Dendritic cell treated with granulocyte-macrophage colony-stimulating factor and Interleukin-4, amounts not matched to agents 40 ng/mL and 50 ng/mL, for 4 days (primary cell): ENCODE measurements at regions not wholly inside any gene's neighbourhood (a gene's known extent, or its start where the extent isn't known, plus 50 kb on each side); places are given as distances from the start of the nearest gene placed in this dataset.

Experiments
- H3K27ac Mint-ChIP-seq: one replicate; pipeline ENCODE4 v1.8.0; 2022; ENCODE audit warnings: mild to moderate bottlenecking, mixed read lengths
- H3K27me3 Mint-ChIP-seq: one replicate; pipeline ENCODE4 v1.8.0; 2022; ENCODE audit warnings: mild to moderate bottlenecking, mixed read lengths
- H3K36me3 Mint-ChIP-seq: one replicate; pipeline ENCODE4 v1.8.0; 2022; ENCODE audit warnings: low read depth, mixed read lengths
- H3K4me1 Mint-ChIP-seq: one replicate; pipeline ENCODE4 v1.8.0; 2022; ENCODE audit warnings: low read depth, mixed read lengths
- H3K4me3 Mint-ChIP-seq: one replicate; pipeline ENCODE4 v1.8.0; 2022; ENCODE audit warnings: mild to moderate bottlenecking, moderate library complexity, mixed read lengths
- H3K9me3 Mint-ChIP-seq: one replicate; pipeline ENCODE4 v1.8.0; 2022; ENCODE audit warnings: mixed read lengths
- intact Hi-C: fragments of 100-400 bp; cut with micrococcal nuclease; formaldehyde crosslinking; loops from one replicate; pipeline ENCODE4 v1.15.0; 2022

DNA sequence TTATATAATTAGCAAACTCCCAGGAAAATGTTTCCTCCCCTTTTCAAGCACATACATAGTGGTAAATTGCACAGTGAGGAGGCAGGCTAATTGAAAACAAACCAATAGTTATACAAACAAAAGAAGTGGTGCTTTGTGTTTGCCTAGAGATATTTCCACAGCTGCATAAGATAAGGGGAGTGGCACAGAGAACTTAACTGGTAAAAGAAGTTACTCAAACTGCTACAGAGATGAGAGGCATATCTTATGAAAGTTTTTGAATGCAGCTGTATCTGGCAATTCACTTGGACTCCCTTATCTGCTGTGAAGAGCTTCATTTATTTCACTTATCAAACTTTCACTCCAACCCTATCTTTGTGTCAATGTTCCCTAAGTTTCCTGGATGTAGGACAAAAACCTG is 361.2 kb upstream of the RBMY1B start:
- H3K27ac Mint-ChIP-seq, result no peak overlapping the region
- no peaks in the 10 kb centered on the region for H3K36me3 Mint-ChIP-seq
- no peak overlapping the region for H3K4me3 Mint-ChIP-seq
- no peaks in the 10 kb centered on the region for H3K9me3 Mint-ChIP-seq
- H3K4me1 Mint-ChIP-seq, result peaks cover 5% of the 10 kb centered on the region
- no peaks in the 10 kb centered on the region for H3K27me3 Mint-ChIP-seq
- intact Hi-C loops, result no loop called here

DNA sequence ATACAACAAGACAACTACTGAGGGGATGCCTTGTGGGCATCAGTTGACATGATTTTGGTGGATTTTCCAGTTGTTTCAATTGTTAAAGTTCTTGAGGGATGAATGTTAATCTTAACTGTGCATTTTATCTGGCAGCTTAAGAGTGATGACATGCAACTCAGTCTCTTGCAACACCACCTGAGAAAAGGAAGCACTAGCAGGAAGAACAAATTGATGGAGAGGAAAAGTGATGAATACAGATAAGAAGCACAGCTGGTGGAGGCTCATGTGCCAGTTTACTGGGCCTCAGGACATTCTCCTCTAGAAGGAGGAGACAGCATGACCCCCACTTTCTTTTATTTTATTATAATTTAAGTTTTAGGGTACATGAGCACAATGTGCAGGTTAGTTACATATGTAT is 341.3 kb upstream of the RBMY1B start:
- Mint-ChIP-seq H3K36me3 (peaks cover 10% of the 10 kb centered on the region), H3K4me3 (no peak overlapping the region), H3K27me3 (no peaks in the 10 kb centered on the region), H3K4me1 (peaks cover 18% of the 10 kb centered on the region), H3K9me3 (peaks cover 30% of the 10 kb centered on the region), H3K27ac (no peak overlapping the region)
- intact Hi-C loops, result loop anchor here (10.0 kb wide), 1 partner anchor 135 kb away; no protein-coding TSS in a partner anchor

DNA sequence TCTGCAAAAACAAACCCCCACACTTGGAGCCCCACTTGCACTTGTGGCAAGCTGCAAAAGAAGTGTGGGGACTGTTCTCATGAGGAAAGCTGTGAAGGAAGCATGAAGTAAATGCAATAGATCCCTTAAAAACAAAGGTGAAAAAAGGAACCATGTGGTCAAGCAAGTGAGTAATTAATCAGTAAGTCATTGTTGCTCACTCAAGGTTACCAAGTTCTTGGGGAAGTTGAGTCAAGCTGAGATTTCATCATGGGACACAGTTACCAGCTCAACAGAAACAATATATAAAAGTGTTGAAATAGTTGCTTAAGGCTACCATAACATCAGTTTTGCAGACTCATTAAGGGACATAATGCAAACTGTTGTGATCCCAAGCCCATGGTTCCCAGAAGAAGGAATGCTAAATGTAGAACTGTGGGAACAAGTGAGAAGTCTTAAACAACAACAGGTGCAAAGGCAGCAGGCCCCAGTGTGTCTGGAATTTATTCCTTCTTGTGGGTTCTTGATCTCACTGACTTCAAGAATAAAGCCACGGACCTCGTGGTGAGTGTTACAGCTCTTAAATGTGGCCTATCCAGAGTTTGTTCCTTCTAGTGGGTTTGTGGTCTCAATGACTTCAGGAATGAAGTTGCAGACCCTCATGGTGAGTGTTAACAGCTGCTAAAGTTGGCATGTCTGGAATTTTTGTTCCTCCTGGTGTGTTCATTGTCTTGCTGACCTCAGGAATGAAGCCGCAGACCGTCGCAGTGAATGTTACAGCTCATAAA is 336.3 kb upstream of the RBMY1B start:
- H3K27ac Mint-ChIP-seq, result peak overlapping the region; percentile 83

DNA sequence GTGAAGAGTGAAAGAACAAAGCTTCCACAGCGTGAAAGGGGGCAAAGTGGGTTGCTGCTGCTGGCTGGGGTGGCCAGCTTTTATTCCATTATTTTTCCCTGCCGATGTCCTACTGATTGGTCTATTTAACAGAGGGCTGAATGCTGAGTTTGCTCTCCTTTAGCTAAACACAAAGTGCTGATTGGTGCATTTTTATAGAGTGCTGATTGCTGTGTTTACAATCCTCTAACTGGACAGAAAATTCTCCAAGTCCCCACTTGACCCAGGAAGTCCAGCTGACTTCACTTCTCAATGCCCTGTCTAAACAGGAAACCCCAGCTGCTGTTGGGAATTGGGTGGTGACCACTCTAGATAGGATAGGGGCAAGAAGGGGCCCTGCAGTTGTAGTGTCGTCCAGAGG is 335.6 kb upstream of the RBMY1B start:
- Mint-ChIP-seq H3K4me1 (peaks cover 35% of the 10 kb centered on the region), H3K9me3 (peaks cover 9% of the 10 kb centered on the region), H3K27ac (peak overlapping the region; percentile 83), H3K36me3 (peaks cover 13% of the 10 kb centered on the region), H3K27me3 (no peaks in the 10 kb centered on the region), H3K4me3 (no peak overlapping the region)
- intact Hi-C loops, result loop anchor here (10.0 kb wide), 1 partner anchor 141 kb away; no protein-coding TSS in a partner anchor

More for the DNA sequence above, 336.3 kb upstream of the RBMY1B start:
- intact Hi-C loops, result loop anchor here (10.0 kb wide), 1 partner anchor 140 kb away; no protein-coding TSS in a partner anchor
- H3K4me3 Mint-ChIP-seq, result no peak overlapping the region
- peaks cover 13% of the 10 kb centered on the region for H3K36me3 Mint-ChIP-seq
- H3K4me1 Mint-ChIP-seq, result peaks cover 36% of the 10 kb centered on the region
- peaks cover 9% of the 10 kb centered on the region for H3K9me3 Mint-ChIP-seq
- no peaks in the 10 kb centered on the region for H3K27me3 Mint-ChIP-seq

DNA sequence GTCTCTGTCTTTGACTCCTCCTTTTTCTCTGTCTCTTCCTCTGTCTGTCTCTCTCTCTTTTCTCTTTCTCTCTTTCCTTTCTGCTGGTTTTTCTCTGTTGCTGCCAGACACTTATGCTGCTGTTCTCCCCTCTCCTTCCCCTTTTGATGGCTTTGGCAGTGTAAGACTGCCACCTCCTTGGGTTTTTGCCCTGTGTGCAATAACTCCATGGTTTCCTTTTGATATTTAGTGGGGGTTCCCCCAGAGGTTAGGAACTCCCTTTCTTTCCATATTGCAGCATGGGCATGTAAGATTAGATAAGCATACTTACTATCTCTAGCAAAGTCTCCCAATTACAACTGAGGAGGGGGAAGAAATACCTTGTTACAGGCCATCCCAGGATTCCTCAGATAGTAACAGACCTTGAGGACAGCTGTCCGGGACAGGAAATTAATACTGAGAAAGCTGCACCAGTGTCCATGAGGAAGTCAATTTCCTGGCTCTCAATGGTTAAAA is 333.8 kb upstream of the RBMY1B start:
- intact Hi-C loops, result loop anchor here (10.0 kb wide), 1 partner anchor 143 kb away; no protein-coding TSS in a partner anchor
- Mint-ChIP-seq H3K36me3 (peaks cover 5% of the 10 kb centered on the region), H3K4me1 (peaks cover 28% of the 10 kb centered on the region), H3K9me3 (no peaks in the 10 kb centered on the region), H3K27ac (peak overlapping the region; percentile 93), H3K27me3 (no peaks in the 10 kb centered on the region), H3K4me3 (peak overlapping the region; percentile 37)

DNA sequence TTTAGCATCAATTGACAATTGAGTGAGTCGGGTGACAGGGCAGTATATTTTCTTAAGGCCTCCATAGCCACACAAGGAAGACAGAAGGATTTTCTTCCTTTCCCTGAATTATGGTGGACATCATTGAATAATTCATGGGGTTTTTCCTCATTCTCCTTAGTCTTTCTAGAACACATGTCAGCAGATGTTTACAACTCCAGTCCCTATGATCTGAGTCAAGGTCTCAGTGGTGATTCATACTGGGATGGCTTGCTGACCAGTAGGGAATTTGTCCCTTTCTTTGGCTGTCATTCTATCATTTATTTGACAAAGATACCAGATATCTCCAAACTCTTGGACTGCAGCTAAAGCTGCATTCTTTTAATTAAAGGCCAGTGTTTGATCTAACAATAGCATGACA is 332.9 kb upstream of the RBMY1B start:
- Mint-ChIP-seq H3K4me3 (no peak overlapping the region), H3K9me3 (no peaks in the 10 kb centered on the region), H3K4me1 (peaks cover 28% of the 10 kb centered on the region), H3K36me3 (peaks cover 5% of the 10 kb centered on the region), H3K27ac (peak overlapping the region; percentile 93), H3K27me3 (no peaks in the 10 kb centered on the region)
- intact Hi-C loops, result loop anchor here (10.0 kb wide), 1 partner anchor 143 kb away; no protein-coding TSS in a partner anchor

DNA sequence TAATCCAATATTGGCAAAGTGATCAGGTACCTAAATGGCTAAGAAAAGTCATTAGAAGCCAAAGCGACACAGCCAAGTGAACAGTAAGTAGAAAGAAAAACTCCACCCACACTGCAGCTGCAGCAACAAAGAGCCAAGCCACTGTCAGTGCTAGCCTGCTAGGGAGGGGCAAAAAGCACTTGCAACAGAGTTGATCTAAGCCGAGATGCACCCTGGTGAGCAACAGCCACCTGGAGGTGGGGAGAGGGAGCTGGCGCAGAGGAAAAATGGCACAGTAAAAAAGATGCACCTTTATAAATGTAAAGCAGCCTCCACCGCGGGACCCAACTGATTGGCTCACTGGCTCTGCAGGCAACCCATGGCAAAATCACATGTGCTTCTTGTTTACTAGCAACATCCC is 330.2 kb upstream of the RBMY1B start:
- Mint-ChIP-seq H3K27ac (no peak overlapping the region), H3K27me3 (no peaks in the 10 kb centered on the region), H3K4me3 (no peak overlapping the region), H3K36me3 (no peaks in the 10 kb centered on the region), H3K4me1 (peaks cover 12% of the 10 kb centered on the region), H3K9me3 (no peaks in the 10 kb centered on the region)
- intact Hi-C loops, result loop anchor here (10.0 kb wide), 1 partner anchor 54 kb away; no protein-coding TSS in a partner anchor

DNA sequence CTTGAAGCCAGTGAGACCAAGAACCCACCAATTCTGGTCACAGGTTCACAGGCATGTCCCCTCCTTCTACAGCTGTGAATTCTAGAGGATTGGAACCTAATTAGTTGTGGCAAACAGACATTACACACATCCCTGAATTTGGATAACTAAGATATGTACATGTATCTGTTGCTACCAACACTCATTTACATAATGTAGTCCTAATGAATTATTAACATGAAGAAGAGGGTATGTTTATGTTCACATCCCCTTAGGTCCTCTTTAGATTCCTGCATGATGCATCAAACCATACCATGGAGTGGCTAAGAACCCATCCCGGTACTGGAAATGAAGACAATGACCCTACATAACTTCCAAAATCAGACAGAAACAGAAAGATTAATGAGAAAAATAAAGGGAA is 326.9 kb upstream of the RBMY1B start:
- no peaks in the 10 kb centered on the region for H3K9me3 Mint-ChIP-seq
- no peaks in the 10 kb centered on the region for H3K36me3 Mint-ChIP-seq
- no peak overlapping the region for H3K27ac Mint-ChIP-seq
- H3K4me1 Mint-ChIP-seq, result no peaks in the 10 kb centered on the region
- H3K4me3 Mint-ChIP-seq, result no peak overlapping the region
- intact Hi-C loops, result loop anchor here (10.0 kb wide), 1 partner anchor 51 kb away; no protein-coding TSS in a partner anchor
- no peaks in the 10 kb centered on the region for H3K27me3 Mint-ChIP-seq

DNA sequence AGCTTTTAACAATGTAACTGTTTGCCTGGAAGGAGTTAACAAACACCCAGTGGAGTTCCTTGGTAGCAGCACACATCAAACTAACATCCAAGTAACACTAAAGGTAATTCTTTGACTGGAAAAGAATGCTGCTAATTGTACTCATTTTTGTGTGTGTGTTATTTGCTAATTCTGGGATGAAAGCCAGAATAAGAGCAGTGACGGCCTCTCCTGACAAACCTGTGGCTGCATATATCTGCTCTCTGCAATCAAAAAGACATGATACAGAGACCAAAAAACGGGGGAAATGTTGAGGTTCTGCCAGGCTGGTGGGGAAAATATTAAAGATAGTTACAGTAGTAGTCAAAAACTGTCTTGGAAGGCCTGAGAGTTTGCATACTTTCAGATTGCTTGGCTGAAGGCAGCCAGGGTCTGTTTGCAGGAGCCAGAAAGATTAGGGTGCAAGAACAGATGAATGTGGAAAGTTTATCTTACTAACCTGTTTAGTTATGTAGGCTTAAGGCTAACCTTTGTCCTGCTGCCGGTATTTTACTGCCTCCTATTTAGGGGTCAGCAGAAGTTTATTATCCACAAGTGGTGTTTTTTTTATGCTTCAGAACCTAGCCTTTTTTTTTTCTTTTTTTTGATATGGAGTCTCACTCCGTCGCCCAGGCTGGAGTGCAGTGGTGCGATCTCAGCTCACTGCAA is 325.6 kb upstream of the RBMY1B start:
- intact Hi-C loops, result loop anchor here (10.0 kb wide), 1 partner anchor 49 kb away; no protein-coding TSS in a partner anchor

DNA sequence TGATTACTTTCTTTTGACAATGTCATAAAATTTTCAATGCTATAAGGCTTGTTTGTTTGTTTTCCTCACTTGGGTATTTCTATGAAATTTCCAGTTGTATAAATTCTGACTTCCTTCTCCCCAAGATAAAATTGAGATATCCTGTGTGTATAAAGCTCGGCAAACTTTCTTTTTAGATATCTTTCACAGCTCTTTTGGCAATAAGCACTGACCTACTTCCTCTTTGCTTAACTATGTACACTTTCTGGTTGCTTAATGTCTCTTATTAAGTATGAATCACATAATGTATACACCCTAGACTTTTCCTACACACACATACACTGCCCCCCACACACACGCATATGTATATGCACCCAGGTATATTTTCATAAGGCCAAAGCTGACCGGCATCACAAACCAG is 318.4 kb upstream of the RBMY1B start:
- no peaks in the 10 kb centered on the region for H3K36me3 Mint-ChIP-seq
- intact Hi-C loops, result no loop called here
- peaks cover 14% of the 10 kb centered on the region for H3K9me3 Mint-ChIP-seq
- peaks cover 5% of the 10 kb centered on the region for H3K4me1 Mint-ChIP-seq
- H3K4me3 Mint-ChIP-seq, result no peak overlapping the region
- peak overlapping the region; percentile 53 for H3K27ac Mint-ChIP-seq
- no peaks in the 10 kb centered on the region for H3K27me3 Mint-ChIP-seq

More for the DNA sequence above, 325.6 kb upstream of the RBMY1B start:
- Mint-ChIP-seq H3K4me1 (no peaks in the 10 kb centered on the region), H3K27ac (no peak overlapping the region), H3K36me3 (no peaks in the 10 kb centered on the region), H3K9me3 (no peaks in the 10 kb centered on the region), H3K27me3 (no peaks in the 10 kb centered on the region), H3K4me3 (no peak overlapping the region)

DNA sequence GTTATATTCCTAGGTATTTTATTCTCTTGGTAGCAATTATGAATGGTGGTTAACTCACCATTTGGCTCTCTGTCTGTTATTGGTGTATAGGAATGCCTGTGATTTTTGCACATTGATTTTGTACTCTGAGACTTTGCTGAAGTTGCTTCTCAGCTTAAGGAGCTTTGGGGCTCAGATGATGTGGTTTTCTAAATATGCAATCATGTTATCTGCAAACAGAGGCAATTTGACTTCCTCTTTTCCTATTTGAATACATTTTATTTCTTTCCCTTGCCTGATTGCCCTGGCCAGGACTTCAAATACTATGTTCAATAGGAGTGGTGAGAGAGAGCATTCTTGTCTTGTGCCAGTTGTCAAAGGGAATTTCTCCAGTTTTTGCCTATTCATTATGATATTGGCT is 310.9 kb upstream of the RBMY1B start:
- intact Hi-C loops, result no loop called here
- no peaks in the 10 kb centered on the region for H3K27me3 Mint-ChIP-seq
- H3K4me3 Mint-ChIP-seq, result no peak overlapping the region
- peaks cover 23% of the 10 kb centered on the region for H3K4me1 Mint-ChIP-seq
- H3K27ac Mint-ChIP-seq, result peak overlapping the region; percentile 53
- H3K9me3 Mint-ChIP-seq, result no peaks in the 10 kb centered on the region
- H3K36me3 Mint-ChIP-seq, result no peaks in the 10 kb centered on the region

DNA sequence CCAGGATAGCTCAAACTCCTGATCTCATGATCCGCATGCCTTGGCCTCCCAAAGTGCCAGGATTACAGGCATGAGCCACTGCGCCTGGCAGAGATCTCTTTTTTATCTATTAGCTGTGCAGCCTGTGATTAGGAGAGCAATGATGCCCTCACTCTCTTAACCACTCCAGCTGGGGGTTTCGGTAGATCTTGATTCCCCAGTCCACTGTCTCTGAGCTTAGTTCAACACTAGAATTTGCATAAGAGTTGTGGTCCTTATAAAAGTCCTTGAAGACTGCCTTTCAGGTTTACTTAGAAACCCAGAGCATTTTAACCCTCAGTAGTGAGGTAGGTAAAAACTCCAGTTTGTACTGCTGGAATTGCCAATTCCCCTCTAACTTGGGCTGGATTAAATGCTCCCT is 283.3 kb upstream of the RBMY1B start:
- no peaks in the 10 kb centered on the region for H3K4me1 Mint-ChIP-seq
- H3K4me3 Mint-ChIP-seq, result no peak overlapping the region
- H3K27me3 Mint-ChIP-seq, result no peaks in the 10 kb centered on the region
- intact Hi-C loops, result no loop called here
- no peak overlapping the region for H3K27ac Mint-ChIP-seq
- peaks cover under 1% of the 10 kb centered on the region for H3K9me3 Mint-ChIP-seq
- no peaks in the 10 kb centered on the region for H3K36me3 Mint-ChIP-seq

DNA sequence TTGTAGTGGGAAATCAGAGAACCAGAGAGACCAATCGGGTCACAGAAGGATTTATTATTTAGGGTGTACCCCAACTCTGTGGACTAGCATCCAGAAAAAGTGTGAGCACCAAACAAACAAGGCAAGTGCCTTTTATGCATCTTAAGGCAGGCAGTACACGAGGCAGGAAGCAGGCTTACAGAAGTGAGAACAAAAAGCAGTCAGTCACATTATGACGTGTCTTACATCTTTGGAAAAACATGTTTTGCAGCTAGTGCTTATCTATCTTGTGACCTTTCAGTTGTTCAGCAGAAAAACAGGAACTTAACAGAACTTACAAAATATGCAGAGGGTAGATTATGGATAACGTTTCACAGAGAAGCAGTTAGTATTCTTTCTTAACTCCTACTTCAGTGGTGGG is 270.9 kb upstream of the RBMY1B start:
- intact Hi-C loops, result loop anchor here (10.0 kb wide), 1 partner anchor 205 kb away; no protein-coding TSS in a partner anchor

More for the DNA sequence above, 270.9 kb upstream of the RBMY1B start:
- Mint-ChIP-seq H3K27ac (peak overlapping the region; percentile 89), H3K27me3 (no peaks in the 10 kb centered on the region), H3K9me3 (no peaks in the 10 kb centered on the region), H3K4me1 (peaks cover 19% of the 10 kb centered on the region), H3K36me3 (peaks cover 25% of the 10 kb centered on the region), H3K4me3 (no peak overlapping the region)
